OCI-LY3 (cell line): ENCODE measurements at regions not wholly inside any gene's neighbourhood (a gene's known extent, or its start where the extent isn't known, plus 50 kb on each side); places are given as distances from the start of the nearest gene placed in this dataset.

Experiments used
- CTCF ChIP-seq: fragments of 200-600, 300-600 bp; sonication (generic); IDR thresholded peaks from 2 replicates; pipeline ENCODE4 v1.5.1; 2014; ENCODE audit warnings: antibody characterized with exemption, low read length, low read depth
- EZH2phosphoT487 ChIP-seq: fragments of 200-600 bp; shearing (Covaris generic); IDR thresholded peaks from 2 replicates; pipeline ENCODE4 v1.6.1; 2018; ENCODE audit warnings: antibody characterized with exemption, mixed run types, low read depth

- TF ChIP-seq CTCF (no peak), EZH2phosphoT487 (no peak)
These were observed 89.6 kb upstream of the HS3ST5 start for GRCh38 chr6:114432400-114432799.
